ENCODE measurements at regions not wholly inside any gene's neighbourhood (a gene's known extent, or its start where the extent isn't known, plus 50 kb on each side); places are given as distances from the start of the nearest gene placed in this dataset.
"Not testable (repeated sequence)": the region's sequence is repeated elsewhere in the genome, so short reads cannot be mapped to it uniquely, and the experiment has no call there.

DNA sequence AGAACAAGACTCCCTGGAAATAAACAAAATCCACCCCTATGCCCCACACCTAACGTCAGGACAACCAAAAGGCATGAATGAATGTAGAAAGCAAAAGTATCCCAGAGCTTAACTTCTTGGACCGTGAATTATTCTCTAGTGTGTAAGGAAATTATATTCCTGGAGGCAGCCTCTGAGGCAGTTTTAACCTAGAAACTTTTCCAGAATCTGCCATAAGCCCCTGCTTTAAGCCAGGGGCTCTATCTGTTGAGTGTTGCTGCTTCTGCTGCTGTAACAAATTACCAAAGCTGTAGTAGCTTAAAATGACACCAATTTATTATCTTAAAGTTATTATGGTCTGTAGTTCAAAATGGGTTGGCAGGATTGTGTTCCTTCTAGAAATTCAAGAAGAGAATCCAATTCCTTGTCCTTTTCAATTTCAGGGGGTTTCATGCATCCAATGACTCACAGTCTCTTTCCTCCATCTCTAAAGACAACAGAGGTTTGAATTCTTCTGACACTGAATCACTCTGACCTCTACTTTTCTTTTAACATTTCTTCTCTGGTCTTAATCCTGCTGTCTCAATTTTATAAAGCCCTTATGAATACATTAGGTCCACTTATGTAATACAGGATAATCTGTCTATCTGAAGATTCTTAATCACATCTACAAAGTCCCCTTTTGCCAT lies 242.7 kb downstream of the ATXN7L3B start:
- Histone ChIP-seq H3K36me3 (ENCODE audit: control insufficient read depth, insufficient read depth, low read length) (no peaks in the 10 kb centered on the region), H3K79me2 (no peaks in the 10 kb centered on the region), H3K4me3 (ENCODE audit: low read depth, low read length) (no peak overlapping the region), H2AFZ (no peak overlapping the region), H3K27me3 (ENCODE audit: control insufficient read depth, insufficient read depth, low read length) (no peaks in the 10 kb centered on the region), H3K9me3 (ENCODE audit: control insufficient read depth, low read length) (no peaks in the 10 kb centered on the region), H3K4me2 (ENCODE audit: low read length) (no peak overlapping the region), H3K4me1 (no peaks in the 10 kb centered on the region), H3K9ac (no peak overlapping the region), H3K27ac (no peak overlapping the region)
- TF ChIP-seq, protein P1, sequence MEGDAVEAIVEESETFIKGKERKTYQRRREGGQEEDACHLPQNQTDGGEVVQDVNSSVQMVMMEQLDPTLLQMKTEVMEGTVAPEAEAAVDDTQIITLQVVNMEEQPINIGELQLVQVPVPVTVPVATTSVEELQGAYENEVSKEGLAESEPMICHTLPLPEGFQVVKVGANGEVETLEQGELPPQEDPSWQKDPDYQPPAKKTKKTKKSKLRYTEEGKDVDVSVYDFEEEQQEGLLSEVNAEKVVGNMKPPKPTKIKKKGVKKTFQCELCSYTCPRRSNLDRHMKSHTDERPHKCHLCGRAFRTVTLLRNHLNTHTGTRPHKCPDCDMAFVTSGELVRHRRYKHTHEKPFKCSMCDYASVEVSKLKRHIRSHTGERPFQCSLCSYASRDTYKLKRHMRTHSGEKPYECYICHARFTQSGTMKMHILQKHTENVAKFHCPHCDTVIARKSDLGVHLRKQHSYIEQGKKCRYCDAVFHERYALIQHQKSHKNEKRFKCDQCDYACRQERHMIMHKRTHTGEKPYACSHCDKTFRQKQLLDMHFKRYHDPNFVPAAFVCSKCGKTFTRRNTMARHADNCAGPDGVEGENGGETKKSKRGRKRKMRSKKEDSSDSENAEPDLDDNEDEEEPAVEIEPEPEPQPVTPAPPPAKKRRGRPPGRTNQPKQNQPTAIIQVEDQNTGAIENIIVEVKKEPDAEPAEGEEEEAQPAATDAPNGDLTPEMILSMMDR (IDR thresholded peaks at IDR 0.05) = no peak

- not testable (repeated sequence) for H3K27ac ChIP-seq; H3K27me3 ChIP-seq (ENCODE audit: control insufficient read depth, insufficient read depth, low read length); H3K9me3 ChIP-seq (ENCODE audit: control insufficient read depth, low read length); H3K36me3 ChIP-seq (ENCODE audit: control insufficient read depth, insufficient read depth, low read length); H3K4me3 ChIP-seq (ENCODE audit: low read depth, low read length); H3K4me1 ChIP-seq; H3K4me2 ChIP-seq (ENCODE audit: low read length); H2AFZ ChIP-seq; H3K9ac ChIP-seq; H3K79me2 ChIP-seq
Observed at GRCh38 chr12:74780850-74781241, 243.2 kb downstream of the ATXN7L3B start.

DNA sequence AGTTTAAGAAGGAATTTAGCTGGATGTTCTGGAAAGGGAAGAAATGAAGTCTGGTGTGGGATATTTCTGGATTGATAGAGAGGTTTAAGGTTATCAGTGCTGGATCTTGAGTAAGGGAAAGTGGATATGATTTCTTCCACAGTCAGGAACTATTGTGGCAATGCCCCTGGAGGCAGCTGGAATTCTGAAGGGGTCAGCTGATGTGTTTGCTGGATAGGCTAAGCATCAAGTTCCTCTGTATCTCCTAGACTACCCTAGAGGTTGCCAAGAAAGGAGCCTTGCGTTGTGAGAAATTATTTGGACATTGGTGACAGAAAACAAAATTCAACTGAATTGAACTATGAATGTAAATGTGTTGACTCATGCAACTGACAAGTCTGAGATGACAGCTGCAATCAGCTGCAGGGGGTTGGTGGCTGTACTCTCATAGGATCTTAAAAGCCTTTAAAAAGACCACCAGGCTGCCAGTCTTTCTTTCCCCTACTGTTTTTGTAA lies 244.4 kb downstream of the ATXN7L3B start:
- Histone ChIP-seq H3K9me3 (ENCODE audit: control insufficient read depth, low read length) (no peaks in the 10 kb centered on the region), H2AFZ (no peak overlapping the region), H3K4me1 (no peaks in the 10 kb centered on the region), H3K4me2 (ENCODE audit: low read length) (no peak overlapping the region), H3K27me3 (ENCODE audit: control insufficient read depth, insufficient read depth, low read length) (no peaks in the 10 kb centered on the region), H3K4me3 (ENCODE audit: low read depth, low read length) (no peak overlapping the region), H3K27ac (no peak overlapping the region), H3K79me2 (no peaks in the 10 kb centered on the region), H3K36me3 (ENCODE audit: control insufficient read depth, insufficient read depth, low read length) (no peaks in the 10 kb centered on the region), H3K9ac (no peak overlapping the region)
- TF ChIP-seq, protein P1 (IDR thresholded peaks at IDR 0.05) = no peak

DNA sequence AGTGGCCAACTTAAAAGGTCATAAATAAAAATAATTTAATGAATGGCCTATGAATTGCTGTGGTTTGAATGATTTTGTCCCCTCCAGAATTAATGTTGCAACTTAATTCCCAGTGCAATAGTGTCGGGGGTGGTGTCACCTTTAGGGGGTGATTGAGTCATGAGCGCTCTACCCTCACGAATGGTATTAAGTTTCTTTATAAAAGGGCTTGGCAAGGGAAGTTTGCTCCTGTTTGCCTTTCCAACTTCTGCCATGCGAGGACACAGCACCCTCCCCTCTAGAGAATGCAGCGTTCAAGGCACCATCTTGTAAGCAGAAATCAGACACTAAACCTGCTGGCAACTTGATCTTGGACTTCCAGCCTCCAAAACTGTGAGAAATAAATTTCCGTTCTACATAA lies 253.3 kb downstream of the ATXN7L3B start:
- Histone ChIP-seq H3K9ac (no peak overlapping the region), H2AFZ (no peak overlapping the region), H3K9me3 (ENCODE audit: control insufficient read depth, low read length) (no peaks in the 10 kb centered on the region), H3K27me3 (ENCODE audit: control insufficient read depth, insufficient read depth, low read length) (no peaks in the 10 kb centered on the region), H3K27ac (no peak overlapping the region), H3K79me2 (no peaks in the 10 kb centered on the region), H3K36me3 (ENCODE audit: control insufficient read depth, insufficient read depth, low read length) (no peaks in the 10 kb centered on the region), H3K4me1 (no peaks in the 10 kb centered on the region), H3K4me3 (ENCODE audit: low read depth, low read length) (no peak overlapping the region), H3K4me2 (ENCODE audit: low read length) (no peak overlapping the region)
- TF ChIP-seq, protein P1 (IDR thresholded peaks at IDR 0.05) = no peak

DNA sequence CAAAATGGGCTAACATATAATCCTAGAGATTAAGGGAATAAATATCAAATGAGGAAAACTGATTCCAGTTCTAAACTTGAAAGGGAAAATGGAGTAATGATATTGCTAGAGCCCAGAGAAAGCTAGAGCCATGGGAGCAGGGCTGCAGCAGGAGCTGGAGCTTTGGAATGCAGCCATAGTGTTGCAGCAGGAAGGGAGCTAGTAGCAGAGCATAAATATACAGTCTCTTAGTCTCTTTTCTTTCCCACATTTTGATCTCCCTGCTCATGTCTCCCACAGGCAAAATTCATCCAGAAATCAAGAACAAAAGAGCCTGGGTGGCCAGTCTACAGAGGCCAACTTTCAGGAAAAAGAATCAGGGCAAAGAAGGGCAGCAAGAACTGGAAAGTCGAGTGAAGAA lies 253.7 kb downstream of the ATXN7L3B start:
- Histone ChIP-seq H3K27ac (no peak overlapping the region), H3K4me1 (no peaks in the 10 kb centered on the region), H2AFZ (no peak overlapping the region), H3K9me3 (ENCODE audit: control insufficient read depth, low read length) (no peaks in the 10 kb centered on the region), H3K4me2 (ENCODE audit: low read length) (no peak overlapping the region), H3K4me3 (ENCODE audit: low read depth, low read length) (no peak overlapping the region), H3K27me3 (ENCODE audit: control insufficient read depth, insufficient read depth, low read length) (no peaks in the 10 kb centered on the region), H3K79me2 (no peaks in the 10 kb centered on the region), H3K36me3 (ENCODE audit: control insufficient read depth, insufficient read depth, low read length) (no peaks in the 10 kb centered on the region), H3K9ac (no peak overlapping the region)
- TF ChIP-seq, protein P1 (IDR thresholded peaks at IDR 0.05) = no peak

Data from parathyroid adenoma (tissue), 2 donors.